Mammary epithelial cell (primary cell): ENCODE measurements at regions not wholly inside any gene's neighbourhood (a gene's known extent, or its start where the extent isn't known, plus 50 kb on each side); places are given as distances from the start of the nearest gene placed in this dataset.

Experiments used
- EZH2 ChIP-seq: IDR thresholded peaks from 2 replicates; pipeline ENCODE4 v1.6.1; 2012; ENCODE audit warnings: low read length, inconsistent platforms, borderline replicate concordance
- TF ChIP-seq, protein P1 (sequence below), 2 donors: IDR thresholded peaks in 1 of 2; conservative IDR thresholded peaks in 1 of 2; 2 replicates each; pipeline ENCODE4 v1.5.1; 2011 to 2012; ENCODE audit warnings: inconsistent platforms in 2 of 2, low read length in 2 of 2, mild to moderate bottlenecking in 2 of 2, control low read depth in 1 of 2, low read depth in 1 of 2; ENCODE audit not compliant: insufficient read depth in 1 of 2; ENCODE audit errors: extremely low read depth in 1 of 2

DNA sequence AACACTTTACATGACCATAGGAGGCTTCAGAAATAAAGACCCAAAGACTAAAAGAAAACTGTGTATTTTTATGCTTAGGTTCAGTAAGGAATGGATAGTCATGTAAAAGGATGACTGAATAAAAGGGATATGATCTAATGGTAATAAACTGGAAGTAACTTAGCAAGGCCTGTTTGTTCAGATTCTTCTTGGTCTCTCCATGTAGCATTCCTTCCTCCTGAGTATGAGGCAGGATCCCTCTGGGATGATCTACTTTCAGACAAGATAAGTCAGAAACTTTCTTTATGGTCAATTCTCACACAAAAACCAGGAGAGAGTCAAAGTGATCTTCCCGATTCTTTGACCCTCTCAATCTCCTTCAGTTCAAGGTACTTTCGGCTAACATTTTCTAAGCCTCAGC lies 340.8 kb upstream of the DCBLD2 start:
- TF ChIP-seq, protein P1, sequence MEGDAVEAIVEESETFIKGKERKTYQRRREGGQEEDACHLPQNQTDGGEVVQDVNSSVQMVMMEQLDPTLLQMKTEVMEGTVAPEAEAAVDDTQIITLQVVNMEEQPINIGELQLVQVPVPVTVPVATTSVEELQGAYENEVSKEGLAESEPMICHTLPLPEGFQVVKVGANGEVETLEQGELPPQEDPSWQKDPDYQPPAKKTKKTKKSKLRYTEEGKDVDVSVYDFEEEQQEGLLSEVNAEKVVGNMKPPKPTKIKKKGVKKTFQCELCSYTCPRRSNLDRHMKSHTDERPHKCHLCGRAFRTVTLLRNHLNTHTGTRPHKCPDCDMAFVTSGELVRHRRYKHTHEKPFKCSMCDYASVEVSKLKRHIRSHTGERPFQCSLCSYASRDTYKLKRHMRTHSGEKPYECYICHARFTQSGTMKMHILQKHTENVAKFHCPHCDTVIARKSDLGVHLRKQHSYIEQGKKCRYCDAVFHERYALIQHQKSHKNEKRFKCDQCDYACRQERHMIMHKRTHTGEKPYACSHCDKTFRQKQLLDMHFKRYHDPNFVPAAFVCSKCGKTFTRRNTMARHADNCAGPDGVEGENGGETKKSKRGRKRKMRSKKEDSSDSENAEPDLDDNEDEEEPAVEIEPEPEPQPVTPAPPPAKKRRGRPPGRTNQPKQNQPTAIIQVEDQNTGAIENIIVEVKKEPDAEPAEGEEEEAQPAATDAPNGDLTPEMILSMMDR (conservative IDR thresholded peaks at IDR 0.05 in 1 of 2, IDR thresholded peaks at IDR 0.05 in 1 of 2; ENCODE audit: extremely low read depth in 1 of 2, insufficient read depth in 1 of 2, low read depth in 1 of 2, low read length in 2 of 2), result no peak
- no peak for TF ChIP-seq EZH2
